Skin of body (tissue), 1 donor: ENCODE measurements at regions not wholly inside any gene's neighbourhood (a gene's known extent, or its start where the extent isn't known, plus 50 kb on each side); places are given as distances from the start of the nearest gene placed in this dataset.
A peak's percentile ranks its signal among the peaks of the same experiment; 100 is the strongest.
"Not testable (repeated sequence)": the region's sequence is repeated elsewhere in the genome, so short reads cannot be mapped to it uniquely, and the experiment has no call there.

Experiments
- DNase-seq: peaks from one replicate; lab custom pipeline; 2025; lab: John Stamatoyannopoulos, UW

GRCh38 chr5:24245821-24246220 lies 399.0 kb downstream of the CDH10 start:
- DNase-seq: no peak

DNA sequence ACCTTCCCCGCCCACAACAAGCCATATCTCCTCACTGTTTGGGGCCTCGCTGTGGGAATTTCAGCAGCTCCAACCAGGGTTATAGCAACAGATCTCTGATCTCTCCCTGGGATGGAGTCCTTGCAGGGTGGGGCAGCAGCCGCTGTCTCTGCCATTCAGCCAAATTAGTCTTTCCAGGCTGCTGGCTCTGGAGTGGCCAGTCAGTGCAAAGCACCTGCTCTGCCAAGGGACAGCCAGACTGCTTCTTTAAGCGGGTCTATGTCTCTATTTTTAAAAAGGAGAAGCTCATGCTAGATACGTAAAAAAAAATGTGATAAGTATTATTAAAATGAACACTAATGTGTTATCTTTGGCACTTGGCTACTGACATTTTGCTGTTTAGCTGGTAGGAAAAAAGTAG lies 380.2 kb downstream of the CDH10 start:
- no peak for DNase-seq

- DNase-seq: no peak
These were observed 379.5 kb downstream of the CDH10 start for GRCh38 chr5:24265306-24265705.

DNA sequence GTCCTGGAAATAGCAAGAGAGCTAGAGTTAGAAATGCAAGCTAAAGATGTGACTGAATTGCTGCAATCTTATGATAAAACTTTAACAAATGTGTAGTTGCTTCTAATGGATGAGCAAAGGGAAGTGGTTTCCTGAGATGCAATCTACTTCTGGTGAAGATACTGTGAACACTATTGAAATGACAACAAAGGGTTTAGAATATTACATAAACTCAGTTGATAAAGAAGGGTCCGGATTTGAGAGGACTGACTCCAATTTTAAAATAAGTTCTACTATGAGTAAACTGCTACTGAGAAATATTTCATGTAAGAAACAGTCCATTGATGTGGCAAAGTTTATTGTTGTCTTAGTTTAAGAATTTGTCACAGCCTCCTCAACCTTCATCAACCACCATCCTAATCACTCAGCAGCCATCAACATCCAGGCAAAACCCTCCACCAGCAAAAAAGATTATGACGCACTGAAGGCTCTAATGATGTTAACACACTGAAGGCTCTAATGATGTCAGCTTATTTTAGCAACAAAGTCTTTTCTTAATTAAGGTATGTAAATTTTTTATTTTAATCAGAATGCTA lies 376.2 kb downstream of the CDH10 start:
- DNase-seq: no peak

DNA sequence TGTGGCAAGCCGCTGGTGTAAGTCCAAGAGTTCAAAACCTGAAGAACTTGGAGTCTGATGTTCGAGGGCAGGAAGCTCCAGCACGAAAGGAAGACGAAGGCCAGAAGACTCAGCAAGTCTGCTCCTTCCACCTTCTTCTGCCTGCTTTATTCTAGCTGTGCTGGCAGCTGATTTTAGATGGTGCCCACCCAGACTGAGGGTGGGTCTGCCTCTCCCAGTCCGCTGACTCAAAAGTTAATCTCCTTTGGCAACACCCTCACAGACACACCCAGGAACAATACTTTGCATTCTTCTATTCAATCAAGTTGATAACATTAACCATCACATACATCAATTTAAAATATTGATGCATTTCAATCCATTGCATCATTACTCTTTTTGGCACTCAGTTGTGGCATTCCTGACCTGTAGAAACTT lies 373.1 kb downstream of the CDH10 start:
- not testable (repeated sequence) for DNase-seq

DNA sequence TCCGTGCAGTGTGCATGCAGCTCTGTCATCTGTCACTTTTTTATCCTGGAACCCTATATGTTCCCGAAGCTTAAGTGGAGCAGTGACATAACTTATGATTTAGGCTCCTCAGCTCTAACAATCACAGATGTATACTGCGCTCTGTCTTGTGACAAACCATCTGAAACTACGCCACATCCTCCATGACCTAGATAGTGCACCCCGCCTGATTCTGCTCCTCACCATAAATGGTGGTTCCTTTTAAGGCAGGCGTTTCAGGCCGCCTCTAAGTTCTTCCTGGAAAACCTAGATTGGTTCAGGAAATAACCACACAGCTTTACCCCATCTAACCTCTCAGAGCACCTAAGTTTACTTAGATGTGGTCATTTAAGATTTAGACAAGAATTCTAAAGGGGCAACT lies 372.0 kb downstream of the CDH10 start:
- DNase-seq: no peak

GRCh38 chr5:24280215-24280614 lies 364.6 kb downstream of the CDH10 start:
- no peak for DNase-seq

- DNase-seq: no peak
These were observed 363.0 kb downstream of the CDH10 start for GRCh38 chr5:24281818-24282217.

DNA sequence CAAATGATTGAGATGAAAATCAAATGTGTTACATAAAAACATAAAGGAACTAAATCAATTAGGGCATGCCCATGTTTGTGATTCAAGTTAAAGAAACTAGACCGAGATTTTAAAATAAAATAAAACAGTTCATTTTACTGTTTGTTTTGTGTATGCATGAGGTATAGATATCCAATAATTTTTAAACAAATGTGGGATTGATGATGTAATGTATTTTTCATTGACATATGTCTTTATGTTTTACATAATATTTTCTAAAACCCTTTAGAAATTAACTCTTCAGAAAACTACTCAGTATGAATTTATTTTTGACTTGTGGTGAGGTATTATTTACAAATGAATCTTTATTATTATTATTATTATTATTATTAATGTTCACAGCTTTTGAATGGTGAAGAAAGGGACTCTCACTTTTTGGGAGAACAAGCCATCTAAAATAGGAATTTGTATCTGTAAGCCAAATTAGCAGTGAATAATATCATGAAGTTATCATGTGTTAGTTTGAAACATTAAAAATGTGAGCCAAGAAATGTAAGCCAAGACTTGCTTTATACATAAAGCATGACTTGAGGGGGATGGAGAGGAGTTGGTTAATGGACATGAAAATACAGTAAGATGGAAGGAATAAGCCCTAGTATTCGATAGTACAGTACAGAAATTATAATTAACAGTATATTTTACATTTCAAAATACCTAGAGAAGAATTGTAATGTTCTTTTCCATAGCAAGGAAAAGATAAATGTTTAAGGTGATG lies 355.0 kb downstream of the CDH10 start:
- no peak for DNase-seq

DNA sequence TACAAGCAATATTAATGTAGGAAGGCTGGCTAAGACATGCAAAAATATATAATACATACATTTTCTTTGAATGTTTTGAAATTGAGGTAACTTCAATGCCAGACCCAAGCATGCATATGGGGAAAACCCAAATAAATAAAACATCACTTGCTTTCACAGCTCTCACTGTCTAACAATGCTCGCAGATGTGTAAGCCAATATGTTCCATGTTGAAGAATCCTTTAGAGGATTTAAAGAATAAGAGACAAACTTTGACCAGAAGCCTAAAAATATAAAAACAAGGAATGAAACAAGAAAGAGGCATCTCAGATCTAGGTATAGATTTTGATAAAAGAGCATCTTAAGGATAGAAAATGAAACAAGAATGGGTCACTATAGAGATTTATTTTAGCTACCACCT lies 354.2 kb downstream of the CDH10 start:
- no peak for DNase-seq

DNA sequence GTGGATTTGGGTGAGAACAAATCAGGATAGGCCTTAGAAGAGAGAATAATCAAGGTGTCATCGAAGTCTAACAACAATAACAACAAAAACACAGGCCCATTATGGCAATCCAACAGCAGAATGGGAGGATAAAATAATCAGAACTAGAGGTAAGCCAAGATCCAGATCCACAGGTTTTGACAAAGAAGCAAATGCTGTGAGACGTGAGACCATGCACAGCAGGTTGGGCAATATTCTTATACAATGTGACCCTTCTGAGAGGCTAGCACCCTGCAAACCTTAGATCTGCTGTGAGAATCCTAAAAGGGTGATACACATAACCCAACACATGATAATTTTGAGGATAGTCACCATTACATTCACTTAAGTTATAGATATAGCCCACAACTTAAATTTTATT lies 352.9 kb downstream of the CDH10 start:
- no peak for DNase-seq

DNA sequence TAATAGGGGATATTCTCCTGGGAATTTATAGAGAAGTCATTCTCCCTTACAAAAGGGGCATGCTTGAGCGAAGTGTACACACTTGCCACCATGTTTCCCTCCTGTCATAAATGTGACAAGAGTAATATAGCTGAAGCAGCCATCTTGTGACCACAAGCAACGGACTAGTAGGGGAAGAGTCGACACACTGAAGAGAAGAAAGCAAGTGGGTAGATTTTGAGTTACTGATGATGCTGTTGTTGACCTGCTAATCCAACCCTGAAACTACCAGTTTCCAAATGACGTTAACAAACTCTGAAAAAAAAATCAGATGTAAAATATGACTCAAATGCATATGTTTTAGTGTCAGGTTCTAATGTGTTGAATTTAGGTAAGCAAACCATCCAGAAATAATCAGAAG lies 350.4 kb downstream of the CDH10 start:
- DNase-seq: no peak

- no peak for DNase-seq
These were observed 330.7 kb downstream of the CDH10 start for GRCh38 chr5:24314106-24314505.

DNA sequence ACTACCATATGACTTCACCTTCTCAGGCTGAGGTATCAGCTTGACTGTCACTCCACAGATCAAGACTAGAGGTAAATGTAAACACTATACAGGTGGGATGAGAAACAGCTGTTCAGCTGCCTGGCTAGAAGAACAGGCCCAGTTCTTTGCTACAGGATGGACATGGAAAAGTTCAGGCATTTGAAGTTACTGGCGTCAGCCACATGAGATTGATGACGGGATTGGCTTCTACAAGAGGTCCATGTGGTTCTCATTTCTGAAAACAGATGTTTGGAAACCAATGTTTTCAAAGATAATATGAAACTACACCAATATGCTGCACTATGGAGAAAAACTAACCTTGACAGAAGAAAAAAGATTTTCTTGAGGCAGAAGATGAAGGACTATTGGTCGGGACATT lies 324.1 kb downstream of the CDH10 start:
- DNase-seq: peak; percentile 55

GRCh38 chr5:24325306-24325832 lies 319.4 kb downstream of the CDH10 start:
- DNase-seq: no peak

GRCh38 chr5:24331531-24331930 lies 313.2 kb downstream of the CDH10 start:
- DNase-seq: no peak

DNA sequence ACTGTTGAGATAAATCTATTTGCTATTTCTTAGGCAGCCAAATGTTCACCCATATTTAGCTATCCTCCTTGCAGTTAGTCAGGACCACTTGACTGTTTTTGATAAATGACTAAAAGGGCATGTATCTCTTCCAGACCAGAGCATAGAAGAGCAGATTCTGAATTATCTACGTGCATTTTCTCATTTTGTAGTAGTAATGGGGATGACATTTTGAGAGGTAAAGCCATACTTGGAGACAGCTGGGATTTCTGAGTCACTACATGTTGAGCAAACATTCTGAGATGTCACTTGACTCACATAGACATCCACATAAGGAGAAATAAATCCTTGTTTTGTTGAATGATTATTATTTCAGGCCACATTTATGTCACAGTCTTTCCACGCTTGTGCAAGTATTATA lies 297.6 kb downstream of the CDH10 start:
- no peak for DNase-seq

GRCh38 chr5:24351285-24351684 lies 293.5 kb downstream of the CDH10 start:
- no peak for DNase-seq

- DNase-seq: no peak
These were observed 291.8 kb downstream of the CDH10 start for GRCh38 chr5:24353016-24353415.

GRCh38 chr5:24353611-24354010 lies 291.2 kb downstream of the CDH10 start:
- DNase-seq: no peak

- no peak for DNase-seq
These were observed 280.8 kb downstream of the CDH10 start for GRCh38 chr5:24363789-24364481.

DNA sequence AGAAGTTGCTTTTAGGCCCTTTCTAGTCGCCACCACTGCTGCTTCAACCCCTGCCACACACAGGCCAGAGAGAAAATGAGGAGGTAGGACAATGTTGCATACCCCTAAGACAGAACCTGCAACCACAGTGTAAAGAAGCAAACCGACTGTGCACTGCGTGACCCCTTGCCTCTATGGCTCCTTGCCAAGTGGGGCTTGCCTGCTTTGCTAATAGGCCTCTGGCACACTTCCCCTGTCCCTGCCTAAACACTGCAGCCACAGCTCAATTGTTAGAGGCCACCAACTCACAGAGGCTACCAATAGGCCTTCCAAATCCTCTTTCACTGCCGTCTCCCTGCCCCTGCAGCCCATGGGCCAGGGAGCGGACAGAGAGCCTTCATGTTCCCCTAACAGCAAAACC lies 280.1 kb downstream of the CDH10 start:
- DNase-seq: no peak

- no peak for DNase-seq
These were observed 279.4 kb downstream of the CDH10 start for GRCh38 chr5:24365406-24365805.
